VCaP (cell line): ENCODE measurements at regions not wholly inside any gene's neighbourhood (a gene's known extent, or its start where the extent isn't known, plus 50 kb on each side); places are given as distances from the start of the nearest gene placed in this dataset.

Source experiments
- H3K27ac ChIP-seq: fragments of 450-650 bp; 2 replicates; pipeline ENCODE4 v1.5.1; 2017
- CTCF ChIP-seq: fragments of 450-650 bp; conservative IDR thresholded peaks from 2 replicates; pipeline ENCODE4 v1.5.1; 2017; ENCODE audit warnings: mild to moderate bottlenecking, moderate library complexity

- no peak for TF ChIP-seq CTCF
- no peak overlapping the region for H3K27ac ChIP-seq
Observed at GRCh38 chr1:181264821-181265220, 176.3 kb downstream of the IER5 start.

- H3K27ac ChIP-seq = no peak overlapping the region
- no peak for TF ChIP-seq CTCF
Observed at GRCh38 chr1:181284978-181285377, 196.5 kb downstream of the IER5 start.

DNA sequence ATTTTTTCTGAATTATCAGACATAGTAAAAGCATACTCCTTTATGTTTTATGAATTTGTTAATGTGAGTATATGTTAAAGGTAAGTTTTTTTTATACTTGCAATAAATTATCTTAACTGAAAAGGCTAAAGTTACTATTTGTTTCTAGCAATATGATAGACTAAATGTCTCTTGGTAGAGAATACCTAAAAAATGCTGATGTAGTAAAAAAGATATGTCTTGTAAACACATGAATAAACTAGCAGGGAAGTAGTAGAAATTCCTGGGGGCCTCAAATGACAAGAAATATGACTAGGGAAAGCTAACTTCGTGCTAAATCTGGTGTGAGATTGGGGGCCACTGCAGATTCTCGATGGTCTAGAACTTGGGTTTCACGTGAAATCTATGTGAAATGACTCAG is 188.1 kb upstream of the CACNA1E start:
- TF ChIP-seq CTCF = no peak
- H3K27ac ChIP-seq = no peak overlapping the region

- TF ChIP-seq CTCF = no peak
- no peak overlapping the region for H3K27ac ChIP-seq
Observed at GRCh38 chr1:181296180-181296579, 187.1 kb upstream of the CACNA1E start.

- TF ChIP-seq CTCF = no peak
- no peak overlapping the region for H3K27ac ChIP-seq
Observed at GRCh38 chr1:181308098-181308497, 175.2 kb upstream of the CACNA1E start.

GRCh38 chr1:181310560-181310959 is 172.8 kb upstream of the CACNA1E start:
- no peak overlapping the region for H3K27ac ChIP-seq
- TF ChIP-seq CTCF = no peak

GRCh38 chr1:181312946-181313345 is 170.4 kb upstream of the CACNA1E start:
- H3K27ac ChIP-seq = no peak overlapping the region
- no peak for TF ChIP-seq CTCF

DNA sequence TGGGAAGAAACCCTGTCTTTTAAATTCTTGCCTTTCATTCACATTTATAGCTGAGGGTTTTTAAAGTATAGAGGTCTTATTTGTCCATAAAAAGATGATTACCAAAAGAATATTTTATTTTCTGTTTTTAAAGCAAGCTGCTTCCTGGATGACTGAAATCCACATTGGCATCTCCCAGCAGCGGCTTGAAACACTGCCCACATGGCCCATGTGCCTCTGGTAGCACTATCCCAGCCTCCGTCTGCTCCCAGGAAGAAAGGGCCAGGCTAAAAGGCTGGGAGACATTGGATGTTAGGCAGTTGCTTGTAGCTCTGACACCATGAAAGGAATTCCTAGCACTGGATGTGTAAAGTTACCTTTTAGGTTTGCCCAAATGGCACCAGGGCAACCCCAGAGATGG is 169.9 kb upstream of the CACNA1E start:
- no peak overlapping the region for H3K27ac ChIP-seq
- TF ChIP-seq CTCF = no peak
